ENCODE measurements at regions not wholly inside any gene's neighbourhood (a gene's known extent, or its start where the extent isn't known, plus 50 kb on each side); places are given as distances from the start of the nearest gene placed in this dataset.

GRCh38 chr9:103700195-103700962 is 393.7 kb upstream of the SMC2 start:
- intact Hi-C loops (cut with micrococcal nuclease) = no loop called here

More at GRCh38 chr9:103700195-103700962, 393.7 kb upstream of the SMC2 start:
- ATAC-seq (no peak), DNase-seq (ENCODE audit: low read depth, low spot score) (no peak)
- ChIA-PET CTCF (no interaction called here), RAD21 (ENCODE audit: low non-redundant PET in 1 of 2, low total read pairs in 2 of 2, uncharacterized antibody in 2 of 2, unreplicated experiment in 2 of 2) (no interaction called here), POLR2A (no interaction called here)
- Histone ChIP-seq H2AFZ (ENCODE audit: low read depth, low read length, poor library complexity, severe bottlenecking) (no peak overlapping the region), H3K4me1 (ENCODE audit: control insufficient read depth in 1 of 2, insufficient read depth in 2 of 2, low read length in 2 of 2) (no peaks in the 10 kb centered on the region), H3K36me3 (ENCODE audit: control insufficient read depth in 1 of 2, insufficient read depth in 2 of 2, low read length in 2 of 2) (no peaks in the 10 kb centered on the region), H3K9me2 (ENCODE audit: insufficient read depth) (no peaks in the 10 kb centered on the region), H3K9me3 (ENCODE audit: control insufficient read depth in 1 of 2, insufficient read depth in 1 of 2, low read depth in 1 of 2, low read length in 2 of 2) (peaks cover 4 to 9% of the 10 kb centered on the region in 2 experiments; a peak in 2 of 4 replicates), H3K4me3 (replicated peaks in 1 of 2; ENCODE audit: low read depth in 1 of 2, low read length in 2 of 2) (no peak overlapping the region), H3K27ac (ENCODE audit: low read depth, low read length) (no peak overlapping the region), H4K20me1 (ENCODE audit: insufficient read depth) (no peaks in the 10 kb centered on the region), H3K27me3 (ENCODE audit: insufficient read depth, low read length) (no peaks in the 10 kb centered on the region), H3K79me2 (ENCODE audit: insufficient read depth, low read length) (no peaks in the 10 kb centered on the region), H3K9ac (ENCODE audit: low read length) (no peak overlapping the region), H3K4me2 (ENCODE audit: low read length) (no peak overlapping the region)
- TF ChIP-seq CEBPB (IDR thresholded peaks at IDR 0.05; ENCODE audit: low read depth) = no peak
- TF ChIP-seq ZNF274 (IDR thresholded peaks at IDR 0.05; ENCODE audit: low read depth, low read length) = no peak
- TF ChIP-seq MAX (IDR thresholded peaks at IDR 0.05) = no peak
- TF ChIP-seq REST (IDR thresholded peaks at IDR 0.05; ENCODE audit: low read depth) = no peak
- TF ChIP-seq SRF (IDR thresholded peaks at IDR 0.05; ENCODE audit: low read depth) = no peak
- TF ChIP-seq, protein P1, sequence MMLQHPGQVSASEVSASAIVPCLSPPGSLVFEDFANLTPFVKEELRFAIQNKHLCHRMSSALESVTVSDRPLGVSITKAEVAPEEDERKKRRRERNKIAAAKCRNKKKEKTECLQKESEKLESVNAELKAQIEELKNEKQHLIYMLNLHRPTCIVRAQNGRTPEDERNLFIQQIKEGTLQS (IDR thresholded peaks at IDR 0.05) = no peak
- no peak for TF ChIP-seq EZH2phosphoT487 (IDR thresholded peaks at IDR 0.05; ENCODE audit: borderline replicate concordance)
- no peak for TF ChIP-seq JUND (IDR thresholded peaks at IDR 0.05)
- no TSS peak for BruUV-seq (replicated peaks)
